HS-5 (cell line): ENCODE measurements at regions not wholly inside any gene's neighbourhood (a gene's known extent, or its start where the extent isn't known, plus 50 kb on each side); places are given as distances from the start of the nearest gene placed in this dataset.
A peak's percentile ranks its signal among the peaks of the same experiment; 100 is the strongest.

ENCODE experiments used
- DNase-seq: peaks from one replicate; pipeline ENCODE4 v3.0.0-alpha.2; 2012; ENCODE audit warnings: low read depth

DNA sequence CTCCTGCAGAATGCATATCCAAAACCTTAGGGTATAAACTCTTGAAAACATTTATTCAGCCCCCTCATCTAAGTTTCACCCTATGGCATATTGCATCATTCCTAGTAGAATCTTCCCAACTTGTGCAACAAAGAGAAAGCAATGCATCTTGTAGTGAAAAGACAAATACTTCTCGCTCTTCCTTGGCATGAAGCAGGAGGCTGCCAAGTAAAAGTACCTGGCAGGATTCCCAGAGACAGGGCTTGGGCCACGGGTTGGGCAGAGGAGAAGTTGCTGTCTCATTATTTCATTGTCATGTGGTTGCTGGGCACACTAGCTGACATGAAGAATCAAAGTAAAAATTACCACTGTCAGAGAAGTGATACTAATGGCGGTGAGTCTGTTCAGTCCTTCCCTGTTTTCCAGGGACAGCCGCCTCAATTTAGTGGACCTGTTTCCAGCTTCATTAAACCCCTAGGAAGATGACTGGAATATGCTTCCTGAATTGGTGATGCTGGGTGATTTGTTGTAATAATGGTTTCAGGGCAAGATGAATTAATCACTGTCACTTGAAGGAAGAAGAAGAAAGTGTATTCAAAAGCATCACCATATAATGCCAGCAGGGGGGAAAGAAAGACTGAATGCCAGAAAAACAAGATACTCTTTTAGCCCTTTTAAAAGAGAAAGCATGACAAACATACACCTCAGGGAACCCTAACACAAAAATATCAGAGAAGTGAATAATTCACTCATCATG, 380.5 kb upstream of the IGFBP7 start:
- no peak for DNase-seq

- no peak for DNase-seq
Measured at GRCh38 chr4:57488366-57489162, 378.4 kb upstream of the IGFBP7 start.

DNA sequence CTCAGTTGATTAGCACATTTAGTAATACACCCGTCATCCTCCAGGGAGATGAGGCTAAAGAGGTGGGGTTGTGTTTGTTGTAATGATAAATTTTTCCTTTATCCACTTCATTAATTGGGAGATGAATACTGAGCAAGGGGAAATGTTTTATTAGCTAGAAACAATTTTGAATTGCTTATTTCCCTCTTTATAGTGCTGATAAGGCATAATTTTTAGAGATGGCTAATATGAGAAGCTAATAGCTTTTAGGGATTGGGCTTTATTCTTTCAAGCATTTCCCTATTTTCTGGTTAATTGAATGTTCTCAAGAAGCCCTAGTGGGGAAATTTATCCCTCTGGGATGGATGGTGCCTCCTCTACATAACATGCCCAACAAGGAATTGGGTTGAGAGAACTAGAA, 365.2 kb upstream of the IGFBP7 start:
- no peak for DNase-seq

- DNase-seq, result no peak
Measured at GRCh38 chr4:57465321-57466056, 355.3 kb upstream of the IGFBP7 start.

GRCh38 chr4:57462843-57463242, 352.7 kb upstream of the IGFBP7 start:
- DNase-seq, result no peak

DNA sequence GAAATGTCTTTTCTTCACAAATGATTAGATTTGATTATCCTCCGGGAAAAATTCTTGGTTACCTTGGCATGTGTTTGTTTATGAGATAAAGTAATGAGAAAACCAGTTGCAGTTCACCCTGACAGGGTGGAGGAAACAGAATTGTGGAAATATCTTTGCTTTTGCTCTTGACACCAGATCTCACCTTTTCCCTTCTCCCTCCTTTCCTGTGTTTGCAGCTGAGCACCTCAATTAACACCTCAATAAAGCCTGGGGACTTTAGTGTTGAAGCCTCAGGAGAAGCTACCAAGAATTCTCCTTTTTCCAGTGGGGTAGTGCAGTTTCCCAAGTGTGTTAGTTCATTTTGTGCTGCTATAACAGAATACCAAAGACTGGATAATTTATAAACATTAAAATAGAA, 350.8 kb upstream of the IGFBP7 start:
- DNase-seq, result no peak

DNA sequence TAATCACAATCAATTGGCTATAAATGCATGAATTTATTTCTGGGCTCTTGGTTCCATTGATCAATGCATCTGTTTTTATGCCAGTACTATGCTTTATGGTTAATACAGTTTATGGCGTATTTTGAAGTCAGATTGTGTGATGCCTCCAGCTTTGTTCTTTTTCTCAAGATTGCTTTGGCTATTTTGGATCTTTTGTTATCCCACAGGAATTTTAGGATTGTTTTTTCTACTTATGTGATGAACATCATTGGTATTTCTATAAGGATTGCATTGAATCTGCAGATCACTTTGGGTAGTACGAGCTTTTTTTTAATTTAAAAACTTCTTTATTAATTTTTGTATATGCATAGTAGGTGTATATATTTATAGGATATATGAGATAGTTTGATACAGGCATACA, 338.7 kb upstream of the IGFBP7 start:
- no peak for DNase-seq

GRCh38 chr4:57448452-57448851, 338.3 kb upstream of the IGFBP7 start:
- no peak for DNase-seq

DNA sequence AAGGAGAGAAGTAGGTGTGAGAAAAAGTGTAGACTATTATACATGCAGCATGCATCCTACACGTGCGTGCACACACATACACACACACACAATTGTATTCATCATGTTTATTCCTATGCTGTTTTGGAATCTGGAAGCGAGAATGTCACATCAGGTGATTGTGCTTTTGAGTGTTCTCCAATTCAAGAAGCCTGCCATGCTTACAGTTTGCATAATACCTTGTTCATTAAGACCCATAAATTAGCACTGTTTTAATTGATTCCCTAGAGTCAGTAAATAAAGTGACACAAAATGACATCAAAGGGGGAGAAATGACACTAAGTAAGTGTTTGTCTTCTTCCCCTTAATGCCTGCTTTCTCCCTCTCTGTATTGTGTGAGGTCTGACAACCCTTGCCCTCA, 336.1 kb upstream of the IGFBP7 start:
- no peak for DNase-seq

DNA sequence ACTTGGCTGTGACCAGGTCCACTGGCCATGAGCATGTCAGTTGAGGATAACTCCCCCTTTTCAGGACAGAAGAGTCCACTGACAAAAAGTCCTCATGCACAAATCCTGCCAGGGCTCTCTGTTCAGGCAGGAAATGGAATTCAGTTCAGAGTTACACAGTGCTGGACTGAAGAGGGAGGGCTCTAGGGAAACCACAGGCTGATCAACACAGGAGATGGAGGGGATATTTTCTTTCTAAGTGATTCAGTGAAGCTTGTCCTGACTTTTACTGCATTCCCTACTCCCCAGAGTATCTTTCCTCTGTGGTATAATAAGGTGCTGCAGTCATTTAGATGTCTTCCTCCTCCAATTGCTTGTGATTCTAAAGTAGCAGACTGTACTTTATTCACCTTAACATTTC, 335.5 kb upstream of the IGFBP7 start:
- DNase-seq, result no peak

DNA sequence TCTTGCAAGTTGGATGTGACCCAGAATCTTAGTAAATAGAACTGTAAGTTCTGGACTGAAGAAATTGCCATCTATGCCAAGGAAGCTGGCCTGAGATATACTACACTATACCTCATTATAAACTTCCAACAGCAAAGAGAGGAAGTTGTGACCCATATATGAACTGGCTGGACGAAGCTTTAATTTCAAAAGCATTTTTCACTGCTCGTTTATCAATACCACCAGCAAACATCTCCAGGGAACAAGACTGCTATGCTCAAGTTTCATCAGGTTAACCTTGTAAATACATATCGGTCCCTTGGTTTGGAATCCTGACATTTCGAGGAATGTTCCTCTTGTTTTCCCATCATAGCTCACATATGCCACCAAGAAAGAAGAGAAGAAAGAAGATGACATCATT, 334.5 kb upstream of the IGFBP7 start:
- no peak for DNase-seq

GRCh38 chr4:57443787-57444186, 333.6 kb upstream of the IGFBP7 start:
- no peak for DNase-seq

DNA sequence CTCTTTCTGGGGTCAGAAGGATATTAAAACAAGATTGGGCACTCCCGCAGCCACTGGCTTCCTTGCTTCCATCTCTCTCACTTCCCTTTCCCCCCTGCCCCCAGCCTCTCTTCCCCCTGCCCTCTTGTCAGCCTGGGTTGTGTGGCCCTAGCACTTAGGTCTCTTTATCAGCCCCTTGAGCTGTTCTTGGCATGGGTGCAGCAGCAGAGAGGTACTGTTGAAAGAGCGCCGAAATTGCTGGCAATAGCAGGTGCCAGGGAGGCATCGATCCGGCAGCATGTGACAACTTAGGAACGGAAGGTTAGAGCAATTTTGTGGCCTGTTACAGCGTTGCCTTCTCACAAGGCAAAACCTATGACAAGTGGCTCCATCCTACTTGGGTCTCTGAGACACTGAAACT, 333.1 kb upstream of the IGFBP7 start:
- no peak for DNase-seq

- DNase-seq, result no peak
Measured at GRCh38 chr4:57442831-57443291, 332.7 kb upstream of the IGFBP7 start.

DNA sequence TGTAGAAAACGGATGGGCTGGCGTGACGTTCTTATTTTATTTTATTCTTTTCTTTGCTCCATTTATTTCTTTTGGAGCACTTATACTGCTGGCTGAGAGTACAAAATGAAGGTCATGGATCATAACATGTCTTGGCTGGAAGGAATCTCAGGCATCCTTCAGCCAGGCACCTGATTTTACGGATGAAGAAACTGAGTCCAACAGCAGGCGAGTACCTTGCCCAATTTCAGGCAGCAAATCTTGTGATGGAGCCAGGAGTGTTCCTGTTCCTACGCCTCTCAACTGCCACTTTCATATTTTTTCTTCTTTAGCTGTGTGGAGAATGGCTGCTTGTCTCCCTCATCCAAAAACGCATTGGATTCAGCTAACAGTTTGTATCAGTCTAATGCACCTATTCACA, 332.1 kb upstream of the IGFBP7 start:
- DNase-seq, result no peak

- DNase-seq, result no peak
Measured at GRCh38 chr4:57437649-57438048, 327.5 kb upstream of the IGFBP7 start.

GRCh38 chr4:57435300-57435699, 325.1 kb upstream of the IGFBP7 start:
- no peak for DNase-seq

GRCh38 chr4:57430726-57431125, 320.5 kb upstream of the IGFBP7 start:
- DNase-seq, result no peak

DNA sequence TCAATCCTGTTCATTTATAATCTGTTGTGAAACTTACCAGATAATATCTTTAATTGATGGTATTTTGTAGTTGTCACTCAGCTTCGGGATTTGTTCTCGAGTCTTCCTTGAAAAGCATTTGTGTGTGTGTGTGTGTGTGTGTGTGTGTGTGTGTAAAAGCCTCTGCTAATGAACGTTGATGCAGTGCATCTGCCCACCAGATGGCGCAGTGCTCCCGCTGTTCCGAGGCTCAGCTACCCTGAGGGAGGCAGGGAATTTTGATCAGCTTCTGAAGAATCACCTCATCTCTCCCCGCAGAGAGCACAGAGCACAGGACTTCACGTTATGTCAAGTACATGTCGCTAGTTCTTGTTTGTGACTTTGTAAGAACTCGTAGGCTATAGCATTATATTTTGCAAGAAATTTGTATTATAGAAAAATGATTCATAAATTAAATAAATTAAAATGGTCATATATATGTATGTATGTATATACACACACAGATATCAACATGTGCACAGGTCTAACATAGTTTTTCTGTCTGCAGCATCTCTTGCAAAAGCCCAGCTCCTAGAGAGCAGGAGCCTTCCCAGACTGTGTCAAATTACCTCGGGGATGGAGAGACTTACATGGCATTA, 316.7 kb upstream of the IGFBP7 start:
- peak; percentile 29 for DNase-seq

DNA sequence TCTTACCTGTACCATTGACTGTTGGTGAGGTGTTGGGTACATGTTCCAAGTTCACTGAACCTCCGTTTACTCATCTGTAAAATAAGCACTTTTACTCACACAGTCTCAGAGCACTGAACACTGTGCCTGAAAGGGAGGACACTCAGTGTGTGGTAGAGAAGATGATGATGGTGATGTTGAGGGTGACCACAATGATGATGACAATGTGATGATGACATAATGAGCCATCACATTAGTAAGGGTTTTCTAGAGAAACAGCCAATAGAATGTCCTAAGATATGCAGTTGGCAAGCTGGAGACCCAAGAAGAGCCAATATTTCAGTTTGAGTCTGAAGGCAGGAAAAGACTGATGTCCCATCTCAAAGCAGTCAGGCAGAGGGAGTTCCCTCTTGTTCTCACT, 315.4 kb upstream of the IGFBP7 start:
- peak; percentile 53 for DNase-seq

GRCh38 chr4:57424232-57424897, 314.2 kb upstream of the IGFBP7 start:
- peak; percentile 95 for DNase-seq

DNA sequence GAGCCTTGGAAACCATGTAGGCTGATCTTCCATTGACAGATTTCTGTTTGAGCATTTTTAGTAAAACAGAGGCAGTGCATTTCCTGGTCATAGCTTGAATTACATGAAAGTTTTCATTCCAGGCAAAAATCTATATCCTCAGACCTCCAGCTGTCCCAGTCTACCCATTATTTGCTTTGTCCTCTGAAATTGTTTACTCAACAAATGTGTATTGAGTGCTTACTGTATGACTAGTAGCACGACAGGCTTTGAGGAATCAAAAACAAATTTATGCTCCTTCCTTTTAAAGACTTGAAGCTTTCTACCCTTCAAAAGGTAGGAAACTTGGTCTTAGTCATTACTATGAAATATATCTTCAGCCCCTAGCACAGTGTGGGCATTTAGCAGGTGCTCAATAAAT, 307.9 kb upstream of the IGFBP7 start:
- DNase-seq, result no peak
